RWPE1 (cell line): ENCODE measurements at regions not wholly inside any gene's neighbourhood (a gene's known extent, or its start where the extent isn't known, plus 50 kb on each side); places are given as distances from the start of the nearest gene placed in this dataset.

Source experiments
- CTCF ChIA-PET: fragments of 350-600 bp; sonication (Branson Sonifier 250); formaldehyde crosslinking; extraction: SDS; loops from one replicate; lab custom pipeline; 2021; lab: Yijun Ruan, JAX
- POLR2A ChIA-PET: fragments of 400-600 bp; formaldehyde crosslinking; extraction: SDS; loops from one replicate; lab custom pipeline; 2020; ENCODE audit warnings: antibody characterized with exemption; ENCODE audit not compliant: low non-redundant PET; lab: Yijun Ruan, JAX
- DNase-seq: peaks from one replicate; pipeline ENCODE4 v3.0.0; 2012; ENCODE audit warnings: low spot score
- H3K27ac ChIP-seq: fragments of 450-650 bp; 2 replicates; pipeline ENCODE4 v1.5.1; 2017
- TF ChIP-seq, protein P1 (sequence below): fragments of 450-650 bp; conservative IDR thresholded peaks from 2 replicates; pipeline ENCODE4 v1.5.1; 2017; ENCODE audit warnings: low read depth, mild to moderate bottlenecking

- ChIA-PET CTCF (no interaction called here), POLR2A (no interaction called here)
- H3K27ac ChIP-seq, result no peak overlapping the region
- no peak for DNase-seq
- TF ChIP-seq, protein P1, sequence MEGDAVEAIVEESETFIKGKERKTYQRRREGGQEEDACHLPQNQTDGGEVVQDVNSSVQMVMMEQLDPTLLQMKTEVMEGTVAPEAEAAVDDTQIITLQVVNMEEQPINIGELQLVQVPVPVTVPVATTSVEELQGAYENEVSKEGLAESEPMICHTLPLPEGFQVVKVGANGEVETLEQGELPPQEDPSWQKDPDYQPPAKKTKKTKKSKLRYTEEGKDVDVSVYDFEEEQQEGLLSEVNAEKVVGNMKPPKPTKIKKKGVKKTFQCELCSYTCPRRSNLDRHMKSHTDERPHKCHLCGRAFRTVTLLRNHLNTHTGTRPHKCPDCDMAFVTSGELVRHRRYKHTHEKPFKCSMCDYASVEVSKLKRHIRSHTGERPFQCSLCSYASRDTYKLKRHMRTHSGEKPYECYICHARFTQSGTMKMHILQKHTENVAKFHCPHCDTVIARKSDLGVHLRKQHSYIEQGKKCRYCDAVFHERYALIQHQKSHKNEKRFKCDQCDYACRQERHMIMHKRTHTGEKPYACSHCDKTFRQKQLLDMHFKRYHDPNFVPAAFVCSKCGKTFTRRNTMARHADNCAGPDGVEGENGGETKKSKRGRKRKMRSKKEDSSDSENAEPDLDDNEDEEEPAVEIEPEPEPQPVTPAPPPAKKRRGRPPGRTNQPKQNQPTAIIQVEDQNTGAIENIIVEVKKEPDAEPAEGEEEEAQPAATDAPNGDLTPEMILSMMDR, result no peak
These were observed 193.1 kb downstream of the KCTD12 start for GRCh38 chr13:76693086-76693485.

DNA sequence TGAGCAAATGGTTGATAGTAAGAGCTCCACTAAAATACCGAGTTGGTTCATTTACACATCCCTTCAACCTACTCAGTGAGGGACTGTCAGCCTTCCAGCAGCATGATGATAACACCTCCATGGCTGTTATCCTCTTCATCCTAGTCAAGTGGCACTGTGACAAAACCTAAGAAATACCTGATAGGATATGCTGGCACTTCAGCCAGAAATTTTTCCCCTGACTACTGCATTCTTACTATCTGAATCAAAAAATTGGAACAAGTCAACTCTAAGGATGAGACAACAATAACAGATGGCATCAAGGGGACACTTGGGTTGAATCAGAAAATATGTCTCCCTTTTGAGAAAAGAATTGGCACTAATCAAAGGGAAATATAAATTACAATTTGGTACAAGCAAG, 193.9 kb downstream of the KCTD12 start:
- no peak for DNase-seq
- ChIA-PET CTCF (no interaction called here), POLR2A (no interaction called here)
- TF ChIP-seq, protein P1, result no peak
- H3K27ac ChIP-seq, result no peak overlapping the region

DNA sequence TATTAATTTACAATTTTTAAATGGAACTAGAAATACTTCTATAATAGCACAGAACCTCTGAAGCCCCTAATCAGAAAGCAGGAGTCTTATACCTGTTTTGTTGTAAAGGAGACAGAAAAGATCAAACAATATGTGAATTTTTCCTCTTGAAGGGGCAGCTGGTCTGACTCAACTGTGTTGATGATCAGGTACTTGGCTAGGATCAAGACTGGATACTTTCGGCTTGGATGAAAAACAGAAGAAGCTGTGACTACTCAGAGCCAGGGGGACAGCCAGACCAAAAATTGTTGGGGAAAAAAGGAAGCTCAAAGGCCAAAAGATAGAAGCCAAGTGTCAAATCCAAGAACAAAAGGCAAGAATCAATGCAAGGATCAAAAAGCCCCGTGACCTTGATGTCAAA, 195.6 kb downstream of the KCTD12 start:
- CTCF ChIA-PET, result interaction anchor here (0.6 kb wide), 2 partner anchors 65 to 189 kb away, joined by 4 read pairs; no protein-coding TSS in a partner anchor
- TF ChIP-seq, protein P1, result no peak
- POLR2A ChIA-PET, result no interaction called here
- no peak for DNase-seq
- no peak overlapping the region for H3K27ac ChIP-seq

- no peak for DNase-seq
- no peak overlapping the region for H3K27ac ChIP-seq
- ChIA-PET POLR2A (no interaction called here), CTCF (no interaction called here)
- TF ChIP-seq, protein P1, result no peak
These were observed 198.7 kb downstream of the KCTD12 start for GRCh38 chr13:76687467-76687866.

GRCh38 chr13:76685938-76686337, 200.3 kb downstream of the KCTD12 start:
- ChIA-PET POLR2A (no interaction called here), CTCF (interaction anchor here (0.6 kb wide), 1 partner anchor 79 kb away, joined by 3 read pairs; no protein-coding TSS in a partner anchor)
- H3K27ac ChIP-seq, result no peak overlapping the region
- TF ChIP-seq, protein P1, result no peak
- DNase-seq, result no peak

DNA sequence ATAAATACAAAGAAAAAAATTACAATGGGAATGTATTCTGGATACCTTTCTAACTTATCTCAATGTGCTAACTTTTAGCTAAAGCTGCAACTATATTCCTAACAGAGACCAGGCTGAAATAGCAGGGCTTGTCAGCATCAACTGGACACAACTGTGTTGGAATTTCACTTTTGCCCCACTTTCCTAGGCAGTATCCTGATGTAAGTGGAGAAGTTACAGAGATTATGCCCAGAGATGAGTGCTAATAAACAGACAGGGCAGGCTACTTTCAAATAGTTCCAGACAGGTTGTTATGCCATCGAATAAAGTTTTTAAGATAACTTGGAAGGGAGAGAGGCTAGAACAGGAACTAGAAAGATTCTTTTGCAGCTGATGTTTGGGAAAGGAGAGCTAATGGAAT, 201.9 kb downstream of the KCTD12 start:
- TF ChIP-seq, protein P1, result no peak
- POLR2A ChIA-PET, result no interaction called here
- CTCF ChIA-PET, result interaction anchor here (0.6 kb wide), 1 partner anchor 835 kb away, joined by 4 read pairs; no protein-coding TSS in a partner anchor
- no peak overlapping the region for H3K27ac ChIP-seq
- no peak for DNase-seq

DNA sequence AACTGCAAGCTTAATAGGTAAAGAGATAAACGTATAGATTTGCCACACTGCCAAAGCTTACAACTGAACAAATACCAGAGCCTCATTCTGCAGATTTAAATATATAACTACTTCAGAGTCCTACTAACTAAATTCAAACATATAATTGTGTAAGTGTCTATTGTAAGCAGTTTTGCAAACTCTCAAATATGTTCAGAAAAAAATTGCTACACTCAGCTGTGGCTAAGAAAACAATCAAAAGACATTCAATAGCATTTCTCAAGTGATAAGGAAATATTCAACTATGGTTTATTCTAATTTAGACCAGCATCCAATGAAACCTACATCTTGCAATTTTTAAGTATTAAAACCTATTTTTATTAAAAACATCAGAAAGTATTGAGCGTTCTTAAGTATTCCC, 202.4 kb downstream of the KCTD12 start:
- H3K27ac ChIP-seq, result no peak overlapping the region
- TF ChIP-seq, protein P1, result no peak
- POLR2A ChIA-PET, result no interaction called here
- DNase-seq, result no peak
- CTCF ChIA-PET, result interaction anchor here (0.6 kb wide), 1 partner anchor 836 kb away, joined by 4 read pairs; no protein-coding TSS in a partner anchor
